NCI-H226 (cell line): ENCODE measurements at regions not wholly inside any gene's neighbourhood (a gene's known extent, or its start where the extent isn't known, plus 50 kb on each side); places are given as distances from the start of the nearest gene placed in this dataset.
"Not testable (repeated sequence)": the region's sequence is repeated elsewhere in the genome, so short reads cannot be mapped to it uniquely, and the experiment has no call there.

Experiments
- DNase-seq: peaks from one replicate; pipeline ENCODE4 v3.0.0-alpha.2; 2015

GRCh38 chr1:222865718-222866117 is 50.9 kb downstream of the DISP1 start:
- DNase-seq, result no peak

- no peak for DNase-seq
These were observed 52.5 kb downstream of the DISP1 start for GRCh38 chr1:222867316-222867715.

GRCh38 chr1:222876182-222876581 is 61.3 kb downstream of the DISP1 start:
- no peak for DNase-seq

GRCh38 chr1:222877854-222878253 is 63.0 kb downstream of the DISP1 start:
- DNase-seq, result peak; percentile 7

GRCh38 chr1:222880587-222880986 is 65.7 kb downstream of the DISP1 start:
- DNase-seq, result peak; percentile 52

- DNase-seq, result no peak
These were observed 71.5 kb downstream of the DISP1 start for GRCh38 chr1:222886194-222886854.

- no peak for DNase-seq
These were observed 72.1 kb downstream of the DISP1 start for GRCh38 chr1:222886878-222887351.

GRCh38 chr1:222889440-222889839 is 74.6 kb downstream of the DISP1 start:
- DNase-seq, result no peak

GRCh38 chr1:222890716-222891115 is 75.9 kb downstream of the DISP1 start:
- no peak for DNase-seq

- DNase-seq, result no peak
These were observed 76.7 kb downstream of the DISP1 start for GRCh38 chr1:222891578-222891977.

GRCh38 chr1:222892137-222892769 is 77.4 kb downstream of the DISP1 start:
- no peak for DNase-seq

- no peak for DNase-seq
These were observed 78.4 kb downstream of the DISP1 start for GRCh38 chr1:222893255-222893654.

GRCh38 chr1:222894331-222894730 is 79.5 kb downstream of the DISP1 start:
- no peak for DNase-seq

GRCh38 chr1:222896630-222897526 is 82.0 kb downstream of the DISP1 start:
- no peak for DNase-seq

GRCh38 chr1:222897527-222898190 is 82.8 kb downstream of the DISP1 start:
- no peak for DNase-seq

GRCh38 chr1:222898191-222898527 is 83.3 kb downstream of the DISP1 start:
- DNase-seq, result no peak

GRCh38 chr1:222899471-222899870 is 84.6 kb downstream of the DISP1 start:
- DNase-seq, result no peak

- no peak for DNase-seq
These were observed 89.6 kb downstream of the DISP1 start for GRCh38 chr1:222904451-222904850.

- DNase-seq, result no peak
These were observed 90.3 kb downstream of the DISP1 start for GRCh38 chr1:222905151-222905550.

- DNase-seq, result not testable (repeated sequence)
These were observed 91.5 kb downstream of the DISP1 start for GRCh38 chr1:222906271-222906739.

GRCh38 chr1:222909586-222909985 is 94.7 kb downstream of the DISP1 start:
- DNase-seq, result peak; percentile 55

- DNase-seq, result peak; percentile 48
These were observed 95.9 kb downstream of the DISP1 start for GRCh38 chr1:222910699-222911098.

- peak; percentile 51 for DNase-seq
These were observed 97.0 kb downstream of the DISP1 start for GRCh38 chr1:222911866-222912265.
